ENCODE measurements at regions not wholly inside any gene's neighbourhood (a gene's known extent, or its start where the extent isn't known, plus 50 kb on each side); places are given as distances from the start of the nearest gene placed in this dataset.

- no peak overlapping the region for H3K4ac ChIP-seq (ENCODE audit: low read depth, low read length)
- no peak overlapping the region for H3K27ac ChIP-seq (ENCODE audit: insufficient read length, low read depth, low read length)
- H4K5ac ChIP-seq (ENCODE audit: insufficient read length, low read depth, low read length) = no peak overlapping the region
- H2BK20ac ChIP-seq (ENCODE audit: low read depth, low read length, poor library complexity, severe bottlenecking) = no peak overlapping the region
- no peak overlapping the region for H2BK5ac ChIP-seq (ENCODE audit: insufficient read length, low read length)
- H2BK120ac ChIP-seq (ENCODE audit: low read depth, low read length, poor library complexity, severe bottlenecking) = no peak overlapping the region
- no peaks in the 10 kb centered on the region for H3K23me2 ChIP-seq (ENCODE audit: insufficient read length, low read depth, low read length, poor library complexity, severe bottlenecking)
- no peak overlapping the region for H3K4me2 ChIP-seq (ENCODE audit: insufficient read depth, insufficient read length, low read length)
- no peak overlapping the region for H3K27ac Mint-ChIP-seq
- H3K27me3 Mint-ChIP-seq (ENCODE audit: low read depth) = peaks cover 9% of the 10 kb centered on the region
- no peak overlapping the region for H3K56ac ChIP-seq (ENCODE audit: insufficient read length, low read depth, low read length)
- no peaks in the 10 kb centered on the region for H3K4me1 ChIP-seq (ENCODE audit: insufficient read depth, low read length)
- H3K9me3 ChIP-seq (ENCODE audit: control insufficient read depth, low read depth, low read length) = no peaks in the 10 kb centered on the region
- H4K91ac ChIP-seq (ENCODE audit: insufficient read length, low read depth, low read length) = no peak overlapping the region
- H4K20me1 ChIP-seq (ENCODE audit: control insufficient read depth, insufficient read depth, insufficient read length) = no peaks in the 10 kb centered on the region
- H3K9me3 Mint-ChIP-seq = no peaks in the 10 kb centered on the region
- H3K14ac ChIP-seq (ENCODE audit: insufficient read depth, low read length) = no peak overlapping the region
- H3K9ac ChIP-seq (ENCODE audit: extremely low read depth, insufficient read length, low read length) = no peak overlapping the region
- H4K8ac ChIP-seq (replicated peaks; ENCODE audit: insufficient read length, low read depth, low read length) = no peak overlapping the region
- H3K36me3 Mint-ChIP-seq (ENCODE audit: insufficient read depth in 1 of 3, low read depth in 3 of 3) = no peaks in the 10 kb centered on the region
- no peak for TF ChIP-seq CTCF (conservative IDR thresholded peaks at IDR 0.05)
- no peaks in the 10 kb centered on the region for H3K79me2 ChIP-seq (ENCODE audit: insufficient read depth, low read length)
- H3K79me1 ChIP-seq (ENCODE audit: insufficient read depth, low read depth, low read length, poor library complexity, severe bottlenecking) = no peaks in the 10 kb centered on the region
- H3K4me1 Mint-ChIP-seq = peaks cover 2 to 4% of the 10 kb centered on the region in 2 experiments; a peak in 2 of 4 replicates
- no peak overlapping the region for H2BK12ac ChIP-seq (ENCODE audit: insufficient read length, low read depth, low read length)
- H3T11ph ChIP-seq (ENCODE audit: low read length) = no peak overlapping the region
- no peak overlapping the region for H3K23ac ChIP-seq (ENCODE audit: insufficient read length, low read depth, low read length)
- H2BK15ac ChIP-seq (ENCODE audit: low read depth, low read length) = no peak overlapping the region
- no peak overlapping the region for H2AK5ac ChIP-seq (ENCODE audit: insufficient read length, low read length)
- DNase-seq = no peak
- no peaks in the 10 kb centered on the region for H3K27me3 ChIP-seq (ENCODE audit: insufficient read depth, low read length)
- no peak overlapping the region for H3K4me3 Mint-ChIP-seq
- no peak overlapping the region for H3K18ac ChIP-seq (ENCODE audit: insufficient read length, low read depth, low read length)
- no peak overlapping the region for H2AFZ ChIP-seq (ENCODE audit: low read length)
- no CpG with 5 or more reads among the region's 10 CpGs for WGBS (ENCODE audit: extremely low coverage, insufficient read length, low lambda C conversion rate)
Measured at GRCh38 chr20:59481067-59481466, 123.3 kb upstream of the PHACTR3 start.

All from H9 (cell line).